LNCaP clone FGC (cell line): ENCODE measurements at regions not wholly inside any gene's neighbourhood (a gene's known extent, or its start where the extent isn't known, plus 50 kb on each side); places are given as distances from the start of the nearest gene placed in this dataset.
"Not testable (repeated sequence)": the region's sequence is repeated elsewhere in the genome, so short reads cannot be mapped to it uniquely, and the experiment has no call there.

Experiments used
- DNase-seq: peaks from one replicate; pipeline ENCODE4 v3.0.0-alpha.2; 2011; ENCODE audit warnings: low read depth
- H3K4me3 ChIP-seq: 2 replicates; pipeline ENCODE4 v1.5.1; 2011; ENCODE audit warnings: mild to moderate bottlenecking, low read depth, low read length, control low read depth
- TF ChIP-seq, protein P1 (sequence below): IDR thresholded peaks from 2 replicates; pipeline ENCODE4 v1.5.1; 2012; ENCODE audit warnings: mild to moderate bottlenecking; ENCODE audit not compliant: control insufficient read depth, insufficient read depth; ENCODE audit errors: extremely low read depth

- DNase-seq = no peak
- H3K4me3 ChIP-seq = no peak overlapping the region
- TF ChIP-seq, protein P1, sequence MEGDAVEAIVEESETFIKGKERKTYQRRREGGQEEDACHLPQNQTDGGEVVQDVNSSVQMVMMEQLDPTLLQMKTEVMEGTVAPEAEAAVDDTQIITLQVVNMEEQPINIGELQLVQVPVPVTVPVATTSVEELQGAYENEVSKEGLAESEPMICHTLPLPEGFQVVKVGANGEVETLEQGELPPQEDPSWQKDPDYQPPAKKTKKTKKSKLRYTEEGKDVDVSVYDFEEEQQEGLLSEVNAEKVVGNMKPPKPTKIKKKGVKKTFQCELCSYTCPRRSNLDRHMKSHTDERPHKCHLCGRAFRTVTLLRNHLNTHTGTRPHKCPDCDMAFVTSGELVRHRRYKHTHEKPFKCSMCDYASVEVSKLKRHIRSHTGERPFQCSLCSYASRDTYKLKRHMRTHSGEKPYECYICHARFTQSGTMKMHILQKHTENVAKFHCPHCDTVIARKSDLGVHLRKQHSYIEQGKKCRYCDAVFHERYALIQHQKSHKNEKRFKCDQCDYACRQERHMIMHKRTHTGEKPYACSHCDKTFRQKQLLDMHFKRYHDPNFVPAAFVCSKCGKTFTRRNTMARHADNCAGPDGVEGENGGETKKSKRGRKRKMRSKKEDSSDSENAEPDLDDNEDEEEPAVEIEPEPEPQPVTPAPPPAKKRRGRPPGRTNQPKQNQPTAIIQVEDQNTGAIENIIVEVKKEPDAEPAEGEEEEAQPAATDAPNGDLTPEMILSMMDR = no peak
These were observed 617.2 kb upstream of the ID4 start for GRCh38 chr6:19219931-19220330.

- TF ChIP-seq, protein P1 = no peak
- H3K4me3 ChIP-seq = no peak overlapping the region
- peak; percentile 10 for DNase-seq
These were observed 605.1 kb upstream of the ID4 start for GRCh38 chr6:19231878-19232561.

DNA sequence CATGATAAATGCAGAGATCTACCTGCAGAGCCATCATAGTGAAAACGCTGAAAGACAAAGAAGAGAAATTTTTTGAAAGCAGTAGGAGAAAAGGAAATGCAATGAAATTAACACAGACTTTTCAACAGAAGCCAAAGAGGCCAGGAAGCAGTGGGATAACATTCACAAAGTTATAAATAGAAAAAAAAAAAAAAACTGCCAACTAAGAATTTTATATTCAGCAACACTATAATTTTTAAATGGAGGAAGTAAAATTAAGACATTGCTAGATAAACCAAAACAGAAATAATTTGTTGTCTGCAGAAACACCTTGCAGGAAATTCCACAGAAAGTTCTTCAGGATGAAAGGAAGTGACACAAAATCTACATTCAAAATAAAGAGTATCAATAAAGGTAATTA lies 591.5 kb upstream of the ID4 start:
- no peak overlapping the region for H3K4me3 ChIP-seq
- no peak for DNase-seq

GRCh38 chr6:19247181-19247580 lies 590.0 kb upstream of the ID4 start:
- H3K4me3 ChIP-seq, DNase-seq: not testable (repeated sequence)

More for the DNA sequence above, 591.5 kb upstream of the ID4 start:
- TF ChIP-seq, protein P1 = no peak

- DNase-seq, H3K4me3 ChIP-seq: not testable (repeated sequence)
These were observed 581.0 kb upstream of the ID4 start for GRCh38 chr6:19256123-19256522.

GRCh38 chr6:19261642-19262041 lies 575.5 kb upstream of the ID4 start:
- H3K4me3 ChIP-seq = no peak overlapping the region
- TF ChIP-seq, protein P1 = no peak
- no peak for DNase-seq

GRCh38 chr6:19268117-19268516 lies 569.1 kb upstream of the ID4 start:
- peak; percentile 55 for DNase-seq
- H3K4me3 ChIP-seq = no peak overlapping the region
- TF ChIP-seq, protein P1 = no peak

- TF ChIP-seq, protein P1 = no peak
- no peak for DNase-seq
- H3K4me3 ChIP-seq = no peak overlapping the region
These were observed 568.5 kb upstream of the ID4 start for GRCh38 chr6:19268718-19269117.
